GM19372 (cell line): ENCODE measurements at regions not wholly inside any gene's neighbourhood (a gene's known extent, or its start where the extent isn't known, plus 50 kb on each side); places are given as distances from the start of the nearest gene placed in this dataset.

ENCODE experiments used
- ATAC-seq: cut with Tn5 transposase; IDR thresholded peaks from one replicate; pipeline ENCODE4 v1.9.1; 2021; ENCODE audit warnings: mild to moderate bottlenecking, low read depth, moderate library complexity; ENCODE audit not compliant: unreplicated experiment

DNA sequence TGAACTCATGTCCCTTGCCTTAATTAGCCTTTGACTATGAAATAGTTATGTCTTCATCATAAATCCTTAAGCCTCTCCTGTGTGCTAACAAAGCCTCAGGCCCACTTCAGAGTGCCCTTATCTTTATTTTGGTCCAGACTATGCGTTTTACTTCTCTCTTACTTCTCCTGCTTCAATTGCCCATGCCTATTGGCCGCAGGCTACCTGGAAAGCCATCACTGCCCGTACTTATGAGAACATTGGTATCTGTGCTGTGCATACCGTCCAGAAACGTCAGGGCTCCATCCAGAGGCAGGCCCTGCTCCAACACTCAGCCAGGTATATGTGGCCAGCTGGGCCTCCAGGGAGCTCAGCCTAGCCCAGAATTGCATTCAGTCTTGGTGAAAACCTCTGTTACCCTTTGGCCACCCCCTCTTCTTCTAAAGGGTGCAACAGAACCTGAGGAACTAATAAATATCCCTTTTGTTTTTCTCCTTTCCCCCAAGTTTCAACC is 212.4 kb upstream of the MTPN start:
- no peak for ATAC-seq

DNA sequence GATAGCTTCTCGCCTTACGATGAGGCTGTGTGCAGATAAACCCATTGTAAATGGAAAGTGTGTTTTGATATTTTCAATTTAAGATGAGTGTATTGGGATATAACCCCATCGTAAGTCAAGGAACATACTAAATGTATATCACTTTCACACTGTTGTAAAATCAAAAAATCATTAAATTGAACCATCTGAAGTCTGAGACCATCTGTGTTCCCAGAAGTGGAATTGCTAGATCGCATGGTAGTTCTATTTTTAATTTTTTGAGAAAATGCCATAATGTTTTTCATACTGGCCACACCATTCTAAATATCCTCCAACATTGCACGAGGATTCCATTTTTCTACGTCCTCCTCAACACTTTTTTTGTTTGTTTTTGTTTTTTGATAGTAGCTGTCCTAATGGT is 209.1 kb upstream of the MTPN start:
- ATAC-seq: no peak

DNA sequence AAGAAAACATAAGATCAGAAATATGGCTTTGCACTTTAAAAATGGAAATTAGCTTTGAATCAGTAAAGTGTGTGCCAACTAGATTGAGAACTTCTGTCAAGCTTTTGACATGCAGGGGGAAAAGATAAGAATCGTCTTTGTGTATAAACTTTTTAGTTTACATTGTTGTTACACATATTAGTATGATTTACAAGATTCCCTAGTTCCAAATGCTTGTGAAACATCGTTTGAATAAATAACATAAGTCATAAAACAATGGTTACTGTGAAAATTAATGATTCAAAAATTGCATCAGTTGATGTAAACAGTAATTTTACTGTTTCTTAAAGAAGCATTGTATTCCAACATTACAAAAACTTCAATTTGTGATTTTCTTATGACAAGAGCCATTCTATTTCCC is 207.6 kb upstream of the MTPN start:
- no peak for ATAC-seq

GRCh38 chr7:136183981-136184380 is 206.8 kb upstream of the MTPN start:
- no peak for ATAC-seq

GRCh38 chr7:136180984-136181383 is 203.8 kb upstream of the MTPN start:
- no peak for ATAC-seq

DNA sequence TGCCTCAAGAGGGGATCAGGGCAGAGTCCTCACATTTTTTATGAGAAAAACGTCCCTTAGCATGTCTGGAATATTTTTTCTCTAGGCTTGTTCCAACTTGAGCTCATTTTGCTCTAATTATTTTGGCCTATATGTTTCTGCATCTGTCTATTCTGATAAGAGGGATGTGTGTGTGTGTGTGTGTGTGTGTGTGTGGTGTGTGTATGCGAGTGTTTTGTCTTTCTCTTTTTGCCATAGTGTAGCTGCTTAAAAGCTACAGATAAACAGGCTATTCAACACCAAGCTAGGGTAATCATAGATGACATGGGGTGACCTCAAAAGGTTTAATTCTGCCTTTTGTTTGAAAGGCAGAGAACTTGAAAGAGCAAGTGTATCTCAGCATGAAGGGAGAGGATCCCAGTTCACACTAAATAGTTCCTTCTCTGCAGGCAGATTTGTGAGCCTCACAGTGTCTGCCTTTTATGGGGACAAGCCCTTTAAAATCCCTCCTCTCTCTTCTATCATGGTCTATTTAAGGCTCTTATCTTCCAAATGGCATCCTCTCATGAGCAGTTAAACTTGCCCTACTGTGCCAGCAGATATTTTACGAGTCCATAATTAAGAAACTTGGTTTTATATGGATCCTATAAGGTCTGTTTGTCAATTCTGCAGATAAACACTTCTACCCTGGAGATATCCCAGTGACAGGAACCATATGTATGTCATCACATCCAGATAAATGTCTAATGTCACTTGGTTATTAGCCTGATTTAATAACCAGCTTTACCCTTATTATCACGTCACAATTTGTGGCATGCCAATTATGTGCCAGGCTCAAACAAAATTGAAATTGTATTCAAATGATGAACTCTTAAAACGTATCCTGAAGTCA is 202.9 kb upstream of the MTPN start:
- ATAC-seq: no peak

GRCh38 chr7:136179154-136179553 is 202.0 kb upstream of the MTPN start:
- no peak for ATAC-seq

DNA sequence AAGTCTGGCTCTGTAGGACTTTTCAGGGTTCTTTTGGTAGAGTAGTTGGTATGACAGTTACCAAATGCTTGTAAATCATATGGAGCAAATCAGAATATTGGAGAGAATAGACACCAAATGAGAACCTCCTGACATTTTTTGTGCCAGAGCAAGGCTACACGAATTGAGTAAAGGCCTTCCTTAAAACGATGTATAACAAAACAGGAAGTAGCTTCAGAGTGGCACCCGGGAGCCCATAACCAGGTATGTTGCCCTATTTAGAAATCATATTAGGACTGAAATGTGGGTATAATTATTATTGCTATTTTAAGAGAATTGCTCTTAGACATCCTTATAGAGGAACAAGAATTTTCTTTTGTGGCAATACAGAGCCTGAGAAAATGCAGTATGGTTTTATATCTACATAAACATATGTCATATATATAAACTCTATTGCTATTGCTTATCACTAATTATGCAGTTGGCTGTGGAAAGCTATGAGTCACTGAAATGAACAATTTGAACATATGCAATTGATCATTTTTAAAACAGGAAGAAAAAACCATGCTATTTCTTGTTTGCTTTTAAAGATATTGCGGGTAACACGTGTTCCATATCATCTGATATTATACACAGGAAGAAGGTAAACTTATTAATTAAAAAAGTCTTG is 197.4 kb upstream of the MTPN start:
- ATAC-seq: no peak

DNA sequence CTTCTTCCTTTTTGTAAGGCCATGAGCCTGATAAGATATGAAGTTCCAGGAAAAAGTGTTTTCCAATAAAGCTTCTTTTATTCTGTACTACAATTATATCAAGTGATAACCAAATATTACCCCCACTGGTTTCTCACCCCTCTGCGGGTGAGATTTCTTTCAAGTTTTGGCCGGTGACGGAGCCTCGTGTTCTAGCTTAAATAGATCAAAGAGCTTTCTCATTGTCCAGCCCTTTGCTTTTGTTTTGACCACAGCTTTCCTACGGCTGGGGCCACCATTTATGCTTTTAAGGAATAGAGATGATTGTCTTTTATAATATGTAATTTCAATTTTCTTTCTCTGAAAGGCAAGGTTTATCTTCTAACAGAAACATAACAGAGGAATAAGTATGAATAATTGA is 196.7 kb upstream of the MTPN start:
- ATAC-seq: no peak

DNA sequence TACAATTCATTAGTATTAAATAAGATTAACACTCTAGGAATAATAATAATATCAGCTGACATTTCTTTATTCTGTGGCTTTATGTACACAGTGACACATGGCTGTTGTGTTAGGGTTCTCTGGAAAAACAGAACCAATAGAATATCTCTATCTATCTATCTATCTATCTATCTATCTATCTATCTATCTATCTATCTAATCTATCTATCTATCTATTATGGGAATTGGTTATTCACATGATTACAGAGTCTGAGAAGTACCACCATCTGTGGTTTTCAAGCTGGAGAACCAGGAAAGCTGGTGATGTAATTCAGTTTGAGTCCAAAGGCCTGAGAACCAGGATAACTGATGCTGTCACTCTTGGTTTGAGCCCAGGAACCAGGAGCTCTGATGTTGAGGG is 194.1 kb upstream of the MTPN start:
- no peak for ATAC-seq

- ATAC-seq: no peak
These were observed 191.7 kb upstream of the MTPN start for GRCh38 chr7:136168821-136169220.

- no peak for ATAC-seq
These were observed 190.8 kb upstream of the MTPN start for GRCh38 chr7:136167991-136168390.

DNA sequence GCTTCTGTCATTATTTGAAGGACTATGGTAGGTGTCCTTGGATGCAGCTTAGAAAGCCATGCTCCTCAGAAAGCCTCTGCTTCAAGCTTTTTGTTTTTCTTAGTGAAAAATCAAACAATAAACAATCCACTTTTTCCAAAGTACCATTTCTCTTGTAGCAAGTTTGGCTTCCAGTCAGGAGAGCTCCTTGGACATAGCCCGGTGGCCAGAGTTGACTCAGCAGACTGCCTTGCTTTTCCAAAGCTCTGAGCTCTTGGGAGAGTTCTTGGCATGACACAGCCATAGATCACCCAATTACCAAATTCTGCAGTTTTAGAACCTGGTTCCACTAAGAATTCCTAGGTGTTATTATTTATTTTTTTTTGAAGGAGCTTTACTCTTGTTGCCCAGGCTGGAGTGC is 189.4 kb upstream of the MTPN start:
- ATAC-seq: no peak

DNA sequence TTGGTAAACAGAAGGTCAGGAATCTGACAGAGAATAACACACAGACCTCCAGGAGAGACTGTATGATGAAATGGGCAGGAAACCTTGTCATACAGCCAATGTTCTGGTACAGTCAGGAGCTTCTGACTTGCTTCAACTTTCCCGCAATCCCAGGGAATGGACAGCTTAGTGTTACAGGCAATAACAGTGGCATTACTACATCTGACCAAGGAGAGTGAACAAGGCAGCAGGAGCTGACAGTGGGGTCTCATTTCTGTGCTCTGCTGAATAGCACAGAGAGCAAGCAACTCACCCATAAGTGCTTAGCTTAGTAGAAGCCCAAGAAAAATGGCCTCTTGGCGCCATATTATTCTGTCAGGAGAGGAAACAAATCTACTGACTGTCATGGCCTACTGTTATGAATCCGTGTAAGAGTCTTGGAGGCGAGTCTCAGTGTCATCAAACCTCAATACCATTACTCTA is 186.2 kb upstream of the MTPN start:
- ATAC-seq: no peak

GRCh38 chr7:136150311-136150710 is 173.2 kb upstream of the MTPN start:
- ATAC-seq: no peak

DNA sequence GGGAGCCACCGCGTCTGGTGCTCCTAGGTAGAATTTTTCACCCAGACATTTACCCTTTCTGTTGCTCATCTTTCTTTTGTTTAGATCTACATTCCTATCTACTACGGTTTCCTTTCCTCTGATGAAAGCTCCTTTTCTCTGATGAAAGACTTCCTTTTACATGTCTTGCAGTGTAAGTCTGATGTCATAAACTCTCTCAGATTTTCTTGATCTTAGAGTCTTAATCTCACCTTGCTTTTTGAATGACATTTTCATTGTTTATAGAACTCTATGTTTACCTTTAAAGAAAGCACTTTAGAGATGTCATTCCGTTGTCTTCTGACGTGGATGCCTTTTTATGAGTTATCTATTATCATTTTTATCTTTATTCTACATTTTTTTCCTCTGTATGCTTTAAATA is 171.8 kb upstream of the MTPN start:
- no peak for ATAC-seq

- ATAC-seq: no peak
These were observed 169.8 kb upstream of the MTPN start for GRCh38 chr7:136146925-136147324.

DNA sequence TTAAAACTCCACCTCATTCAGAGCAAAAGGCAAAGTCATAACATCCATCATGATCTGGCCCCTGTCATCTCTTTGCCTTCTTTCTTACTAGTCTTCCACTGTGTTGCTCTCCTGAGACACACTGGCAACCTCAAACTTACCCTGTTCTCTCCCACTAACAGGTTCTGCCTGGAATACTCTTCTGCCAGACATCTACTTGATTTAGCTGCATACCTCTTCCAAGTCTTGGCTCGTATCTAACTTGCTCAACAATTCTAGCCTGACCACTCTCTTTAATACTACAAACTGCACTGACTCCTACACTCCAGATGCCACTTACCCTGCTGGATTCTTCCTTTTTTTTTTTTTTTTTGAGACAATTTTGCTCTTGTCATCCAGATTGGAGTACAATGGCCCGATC is 167.0 kb upstream of the MTPN start:
- no peak for ATAC-seq

- no peak for ATAC-seq
These were observed 166.1 kb upstream of the MTPN start for GRCh38 chr7:136143271-136143670.

GRCh38 chr7:136142583-136142982 is 165.4 kb upstream of the MTPN start:
- no peak for ATAC-seq

- no peak for ATAC-seq
These were observed 163.3 kb upstream of the MTPN start for GRCh38 chr7:136140469-136140868.

GRCh38 chr7:136139417-136139816 is 162.3 kb upstream of the MTPN start:
- ATAC-seq: no peak
